Vagina (tissue), 2 donors: ENCODE measurements at regions not wholly inside any gene's neighbourhood (a gene's known extent, or its start where the extent isn't known, plus 50 kb on each side); places are given as distances from the start of the nearest gene placed in this dataset.

ENCODE experiments used
- DNase-seq, 2 donors: peaks; one replicate each; pipeline ENCODE4 v3.0.0-alpha.2; 2017; ENCODE audit errors: extremely low spot score in 2 of 2
- H3K27ac ChIP-seq: fragments of 200-600 bp; sonication (generic); one replicate; pipeline ENCODE4 v1.5.1; 2019
- H3K27me3 ChIP-seq: fragments of 200-600 bp; sonication (generic); one replicate; pipeline ENCODE4 v1.5.1; 2019
- H3K36me3 ChIP-seq, 2 donors: fragments of 200-600 bp; sonication (generic); one replicate each; pipeline ENCODE4 v1.5.1; 2017 to 2019
- H3K4me1 ChIP-seq: fragments of 200-600 bp; sonication (generic); one replicate; pipeline ENCODE4 v1.5.1; 2019
- H3K4me3 ChIP-seq, 2 donors: fragments of 200-600 bp; sonication (generic); 1 replicate in 1 of 2; 2 replicates in 1 of 2; pipeline ENCODE4 v1.5.1; 2016 to 2019
- H3K9me3 ChIP-seq: fragments of 200-600 bp; sonication (generic); one replicate; pipeline ENCODE4 v1.5.1; 2019
- POLR2A ChIP-seq, 2 donors: fragments of 450-650 bp; IDR thresholded peaks; one replicate each; pipeline ENCODE4 v1.6.1; 2017; ENCODE audit warnings: antibody characterized with exemption in 2 of 2, mild to moderate bottlenecking in 2 of 2, moderate library complexity in 2 of 2
- POLR2AphosphoS5 ChIP-seq, 2 donors: sonication (generic); formaldehyde crosslinking; IDR thresholded peaks; one replicate each; pipeline ENCODE4 v1.9.0; 2017; ENCODE audit warnings: antibody characterized with exemption in 2 of 2, mild to moderate bottlenecking in 2 of 2, low read depth in 1 of 2; ENCODE audit not compliant: insufficient read depth in 1 of 2
- intact Hi-C: fragments of 100-400 bp; cut with DNase I; formaldehyde crosslinking; loops from one replicate; pipeline ENCODE4 v1.15.1; 2023
- TF ChIP-seq, protein P1 (sequence below), 3 experiments: fragments of 450-650 bp in 2 of 3; fragments of 200-600 bp in 1 of 3; sonication (generic) in 1 of 3; IDR thresholded peaks; one replicate each; pipeline ENCODE4 v1.5.1; 2017 to 2019; ENCODE audit warnings: antibody characterized with exemption in 3 of 3, mild to moderate bottlenecking in 2 of 3, moderate library complexity in 2 of 3

- no peak overlapping the region for H3K4me3 ChIP-seq
- DNase-seq = no peak
- TF ChIP-seq POLR2AphosphoS5 (IDR thresholded peaks at IDR 0.05; ENCODE audit: insufficient read depth in 1 of 2, low read depth in 1 of 2) (no peak), POLR2A (IDR thresholded peaks at IDR 0.05) (no peak)
- TF ChIP-seq, protein P1, sequence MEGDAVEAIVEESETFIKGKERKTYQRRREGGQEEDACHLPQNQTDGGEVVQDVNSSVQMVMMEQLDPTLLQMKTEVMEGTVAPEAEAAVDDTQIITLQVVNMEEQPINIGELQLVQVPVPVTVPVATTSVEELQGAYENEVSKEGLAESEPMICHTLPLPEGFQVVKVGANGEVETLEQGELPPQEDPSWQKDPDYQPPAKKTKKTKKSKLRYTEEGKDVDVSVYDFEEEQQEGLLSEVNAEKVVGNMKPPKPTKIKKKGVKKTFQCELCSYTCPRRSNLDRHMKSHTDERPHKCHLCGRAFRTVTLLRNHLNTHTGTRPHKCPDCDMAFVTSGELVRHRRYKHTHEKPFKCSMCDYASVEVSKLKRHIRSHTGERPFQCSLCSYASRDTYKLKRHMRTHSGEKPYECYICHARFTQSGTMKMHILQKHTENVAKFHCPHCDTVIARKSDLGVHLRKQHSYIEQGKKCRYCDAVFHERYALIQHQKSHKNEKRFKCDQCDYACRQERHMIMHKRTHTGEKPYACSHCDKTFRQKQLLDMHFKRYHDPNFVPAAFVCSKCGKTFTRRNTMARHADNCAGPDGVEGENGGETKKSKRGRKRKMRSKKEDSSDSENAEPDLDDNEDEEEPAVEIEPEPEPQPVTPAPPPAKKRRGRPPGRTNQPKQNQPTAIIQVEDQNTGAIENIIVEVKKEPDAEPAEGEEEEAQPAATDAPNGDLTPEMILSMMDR (IDR thresholded peaks at IDR 0.05) = no peak
- intact Hi-C loops = no loop called here
- no peaks in the 10 kb centered on the region for H3K4me1 ChIP-seq
- no peaks in the 10 kb centered on the region for H3K9me3 ChIP-seq
- no peak overlapping the region for H3K27ac ChIP-seq
- H3K27me3 ChIP-seq = no peaks in the 10 kb centered on the region
- no peaks in the 10 kb centered on the region for H3K36me3 ChIP-seq
Measured at GRCh38 chr2:147482111-147482895, 362.5 kb upstream of the ACVR2A start.

DNA sequence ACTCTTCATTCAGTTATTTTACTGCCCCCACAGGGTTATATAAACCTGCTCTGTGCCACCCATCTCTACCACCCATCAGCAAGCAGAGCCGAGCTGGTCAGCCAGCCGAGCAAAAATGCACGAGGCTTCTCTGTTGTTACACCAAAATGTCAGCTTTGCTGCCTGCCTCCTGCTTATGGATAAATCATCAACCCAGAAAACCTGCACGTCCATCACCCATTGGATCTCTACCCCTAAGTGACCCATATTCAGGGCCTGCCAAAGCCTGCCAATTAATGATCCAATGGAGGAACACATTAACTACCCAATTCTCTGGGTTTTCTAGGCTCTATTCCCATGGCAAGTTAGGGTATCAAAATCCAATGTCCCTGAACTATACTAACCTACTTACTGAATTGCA, 365.5 kb upstream of the ACVR2A start:
- no peak for DNase-seq
- no peak overlapping the region for H3K4me3 ChIP-seq

GRCh38 chr2:147473075-147473474, 371.8 kb upstream of the ACVR2A start:
- no peak overlapping the region for H3K27ac ChIP-seq
- no peaks in the 10 kb centered on the region for H3K4me1 ChIP-seq
- no peak for DNase-seq
- H3K4me3 ChIP-seq = no peak overlapping the region
- TF ChIP-seq, protein P1 (IDR thresholded peaks at IDR 0.05) = no peak
- TF ChIP-seq POLR2AphosphoS5 (IDR thresholded peaks at IDR 0.05; ENCODE audit: insufficient read depth in 1 of 2, low read depth in 1 of 2) (no peak), POLR2A (IDR thresholded peaks at IDR 0.05) (no peak)
- H3K9me3 ChIP-seq = no peaks in the 10 kb centered on the region
- no peaks in the 10 kb centered on the region for H3K27me3 ChIP-seq
- no peaks in the 10 kb centered on the region for H3K36me3 ChIP-seq
- intact Hi-C loops = no loop called here

More for the DNA sequence above, 365.5 kb upstream of the ACVR2A start:
- Histone ChIP-seq H3K27ac (no peak overlapping the region), H3K4me1 (no peaks in the 10 kb centered on the region), H3K27me3 (no peaks in the 10 kb centered on the region), H3K9me3 (no peaks in the 10 kb centered on the region), H3K36me3 (no peaks in the 10 kb centered on the region)
- TF ChIP-seq, protein P1 (IDR thresholded peaks at IDR 0.05) = no peak
- no peak for TF ChIP-seq POLR2AphosphoS5 (IDR thresholded peaks at IDR 0.05; ENCODE audit: insufficient read depth in 1 of 2, low read depth in 1 of 2)
- no peak for TF ChIP-seq POLR2A (IDR thresholded peaks at IDR 0.05)
- intact Hi-C loops = no loop called here

DNA sequence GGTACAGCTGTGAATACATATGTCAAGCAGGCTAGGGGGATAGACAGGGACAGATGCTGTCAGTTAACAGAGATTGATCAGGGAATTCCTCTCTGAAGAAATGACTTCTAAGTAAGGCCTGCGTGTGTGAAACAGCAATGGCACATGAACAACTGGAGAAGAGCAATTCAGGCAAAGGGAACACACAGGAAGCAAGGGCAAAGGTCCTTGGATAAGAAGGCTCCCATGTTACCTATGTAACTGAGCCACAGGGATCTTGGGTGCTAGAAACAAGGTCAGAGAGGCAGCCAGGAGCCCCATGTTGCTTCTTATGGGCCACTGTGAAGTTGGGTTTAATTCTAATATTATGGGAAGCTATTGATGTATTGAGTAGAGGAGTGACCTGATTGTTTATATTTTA, 373.7 kb upstream of the ACVR2A start:
- H3K9me3 ChIP-seq = no peaks in the 10 kb centered on the region
- H3K27me3 ChIP-seq = no peaks in the 10 kb centered on the region
- H3K27ac ChIP-seq = no peak overlapping the region
- H3K4me3 ChIP-seq = no peak overlapping the region
- H3K36me3 ChIP-seq = no peaks in the 10 kb centered on the region
- no peak for TF ChIP-seq POLR2AphosphoS5 (IDR thresholded peaks at IDR 0.05; ENCODE audit: insufficient read depth in 1 of 2, low read depth in 1 of 2)
- no peak for TF ChIP-seq POLR2A (IDR thresholded peaks at IDR 0.05)
- TF ChIP-seq, protein P1 (IDR thresholded peaks at IDR 0.05) = no peak
- no peaks in the 10 kb centered on the region for H3K4me1 ChIP-seq
- intact Hi-C loops = no loop called here
- DNase-seq = no peak

DNA sequence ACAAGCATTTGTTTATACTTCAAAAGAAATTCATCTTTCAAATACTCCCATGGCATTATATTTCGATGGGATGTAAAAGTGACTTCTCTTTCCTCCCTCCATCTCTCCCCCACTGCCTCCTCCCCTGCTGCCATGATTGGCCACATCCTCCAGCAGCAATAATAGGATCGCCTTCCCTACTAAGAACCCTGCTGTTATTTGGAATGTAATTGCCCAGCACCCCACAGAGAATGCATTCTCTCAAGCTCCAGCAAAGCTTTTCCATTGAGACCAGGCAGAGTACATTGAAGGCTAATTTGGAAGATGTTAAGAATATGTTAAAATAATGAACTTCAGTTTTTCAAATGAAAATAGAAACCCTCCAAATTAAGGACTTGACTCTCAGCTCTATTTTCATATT, 375.4 kb upstream of the ACVR2A start:
- Histone ChIP-seq H3K9me3 (no peaks in the 10 kb centered on the region), H3K27ac (no peak overlapping the region), H3K4me1 (no peaks in the 10 kb centered on the region), H3K36me3 (no peaks in the 10 kb centered on the region), H3K4me3 (no peak overlapping the region), H3K27me3 (no peaks in the 10 kb centered on the region)
- TF ChIP-seq POLR2A (IDR thresholded peaks at IDR 0.05) (no peak), POLR2AphosphoS5 (IDR thresholded peaks at IDR 0.05; ENCODE audit: insufficient read depth in 1 of 2, low read depth in 1 of 2) (no peak)
- TF ChIP-seq, protein P1 (IDR thresholded peaks at IDR 0.05) = no peak
- no peak for DNase-seq
- intact Hi-C loops = no loop called here
